ENCODE measurements at regions not wholly inside any gene's neighbourhood (a gene's known extent, or its start where the extent isn't known, plus 50 kb on each side); places are given as distances from the start of the nearest gene placed in this dataset.

- Histone ChIP-seq H3K4me3 (ENCODE audit: low read length in 3 of 3) (no peak overlapping the region), H3K4me1 (ENCODE audit: control insufficient read depth in 2 of 3, insufficient read depth in 2 of 3, low read depth in 1 of 3, low read length in 3 of 3) (no peaks in the 10 kb centered on the region), H3K27me3 (ENCODE audit: control insufficient read depth, insufficient read depth, low read length) (no peaks in the 10 kb centered on the region), H3K9ac (ENCODE audit: low read length in 3 of 3) (no peak overlapping the region), H3K36me3 (ENCODE audit: control insufficient read depth in 2 of 3, insufficient read depth in 3 of 3, low read length in 3 of 3) (no peaks in the 10 kb centered on the region), H3K9me3 (ENCODE audit: control insufficient read depth in 2 of 3, insufficient read depth in 1 of 3, low read length in 3 of 3) (no peaks in the 10 kb centered on the region), H3K27ac (ENCODE audit: low read depth in 2 of 2, low read length in 2 of 2) (no peak overlapping the region)
- intact Hi-C loops (cut with DNase I): no loop called here
- TF ChIP-seq CTCF (IDR thresholded peaks at IDR 0.05; ENCODE audit: borderline replicate concordance, extremely low read depth, insufficient read depth): no peak
- no peak for FAIRE-seq
- no peak for DNase-seq
Measured at GRCh38 chr10:31742255-31742654, 186.4 kb downstream of the ARHGAP12 start.

GRCh38 chr10:31741473-31741872 lies 187.2 kb downstream of the ARHGAP12 start:
- intact Hi-C loops (cut with DNase I): no loop called here
- no peaks in the 10 kb centered on the region for H3K36me3 ChIP-seq (ENCODE audit: control insufficient read depth in 2 of 3, insufficient read depth in 3 of 3, low read length in 3 of 3)
- H3K27me3 ChIP-seq (ENCODE audit: control insufficient read depth, insufficient read depth, low read length): no peaks in the 10 kb centered on the region
- DNase-seq (no peak), FAIRE-seq (no peak)
- no peak overlapping the region for H3K9ac ChIP-seq (ENCODE audit: low read length in 3 of 3)
- H3K4me3 ChIP-seq (ENCODE audit: low read length in 3 of 3): no peak overlapping the region
- H3K27ac ChIP-seq (ENCODE audit: low read depth in 2 of 2, low read length in 2 of 2): no peak overlapping the region
- no peaks in the 10 kb centered on the region for H3K9me3 ChIP-seq (ENCODE audit: control insufficient read depth in 2 of 3, insufficient read depth in 1 of 3, low read length in 3 of 3)
- no peaks in the 10 kb centered on the region for H3K4me1 ChIP-seq (ENCODE audit: control insufficient read depth in 2 of 3, insufficient read depth in 2 of 3, low read depth in 1 of 3, low read length in 3 of 3)
- no peak for TF ChIP-seq CTCF (IDR thresholded peaks at IDR 0.05; ENCODE audit: borderline replicate concordance, extremely low read depth, insufficient read depth)

DNA sequence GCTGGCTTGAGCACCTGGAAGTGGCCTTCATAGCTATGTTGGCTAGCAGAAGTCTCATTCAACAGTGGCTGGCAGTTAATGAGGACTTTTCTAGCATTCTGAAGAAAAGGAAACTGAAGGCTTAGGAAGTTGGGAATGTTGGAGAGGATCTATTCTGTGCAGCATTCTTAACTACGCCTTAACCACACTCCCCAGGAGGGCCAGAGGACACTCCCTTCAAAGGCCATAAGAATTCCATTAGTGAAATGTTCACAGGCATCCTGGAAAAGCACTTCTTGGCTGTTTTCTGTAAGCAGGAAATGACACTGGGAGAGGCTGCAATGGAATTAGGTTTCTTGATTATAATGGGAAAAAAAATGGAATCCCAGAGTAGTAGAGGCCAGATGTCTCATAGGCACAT lies 188.9 kb downstream of the ARHGAP12 start:
- Histone ChIP-seq H3K27me3 (ENCODE audit: control insufficient read depth, insufficient read depth, low read length) (no peaks in the 10 kb centered on the region), H3K36me3 (ENCODE audit: control insufficient read depth in 2 of 3, insufficient read depth in 3 of 3, low read length in 3 of 3) (no peaks in the 10 kb centered on the region), H3K27ac (ENCODE audit: low read depth in 2 of 2, low read length in 2 of 2) (no peak overlapping the region), H3K4me3 (ENCODE audit: low read length in 3 of 3) (no peak overlapping the region), H3K4me1 (ENCODE audit: control insufficient read depth in 2 of 3, insufficient read depth in 2 of 3, low read depth in 1 of 3, low read length in 3 of 3) (no peaks in the 10 kb centered on the region), H3K9me3 (ENCODE audit: control insufficient read depth in 2 of 3, insufficient read depth in 1 of 3, low read length in 3 of 3) (no peaks in the 10 kb centered on the region), H3K9ac (ENCODE audit: low read length in 3 of 3) (no peak overlapping the region)
- no peak for TF ChIP-seq CTCF (IDR thresholded peaks at IDR 0.05; ENCODE audit: borderline replicate concordance, extremely low read depth, insufficient read depth)
- DNase-seq (no peak), FAIRE-seq (no peak)
- intact Hi-C loops (cut with DNase I): no loop called here

DNA sequence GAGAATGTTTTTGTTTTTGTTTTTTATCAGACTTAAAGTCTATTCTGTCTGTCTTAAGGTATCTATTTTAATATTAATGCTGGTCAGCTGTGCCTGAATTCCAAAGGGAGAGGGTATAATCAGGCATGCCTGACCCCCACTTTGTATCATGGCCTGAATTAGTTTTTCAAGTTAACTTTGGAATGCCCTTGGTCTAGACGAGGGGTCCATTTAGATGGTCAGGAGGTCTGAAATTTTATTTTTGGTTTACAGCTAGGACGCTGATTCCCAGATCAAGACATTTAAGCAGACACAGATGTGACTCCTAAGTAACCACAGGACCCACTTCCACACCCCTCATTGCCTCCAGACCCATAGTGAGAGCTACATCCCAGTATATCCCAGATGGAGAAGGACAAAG lies 189.5 kb downstream of the ARHGAP12 start:
- no peak for FAIRE-seq

More for the DNA sequence above, 189.5 kb downstream of the ARHGAP12 start:
- no peak overlapping the region for H3K27ac ChIP-seq (ENCODE audit: low read depth in 2 of 2, low read length in 2 of 2)
- no peaks in the 10 kb centered on the region for H3K27me3 ChIP-seq (ENCODE audit: control insufficient read depth, insufficient read depth, low read length)
- no peaks in the 10 kb centered on the region for H3K9me3 ChIP-seq (ENCODE audit: control insufficient read depth in 2 of 3, insufficient read depth in 1 of 3, low read length in 3 of 3)
- no peak overlapping the region for H3K4me3 ChIP-seq (ENCODE audit: low read length in 3 of 3)
- H3K9ac ChIP-seq (ENCODE audit: low read length in 3 of 3): no peak overlapping the region
- no peaks in the 10 kb centered on the region for H3K36me3 ChIP-seq (ENCODE audit: control insufficient read depth in 2 of 3, insufficient read depth in 3 of 3, low read length in 3 of 3)
- no peaks in the 10 kb centered on the region for H3K4me1 ChIP-seq (ENCODE audit: control insufficient read depth in 2 of 3, insufficient read depth in 2 of 3, low read depth in 1 of 3, low read length in 3 of 3)
- no peak for TF ChIP-seq CTCF (IDR thresholded peaks at IDR 0.05; ENCODE audit: borderline replicate concordance, extremely low read depth, insufficient read depth)
- intact Hi-C loops (cut with DNase I): no loop called here
- DNase-seq: no peak
